ENCODE measurements at regions not wholly inside any gene's neighbourhood (a gene's known extent, or its start where the extent isn't known, plus 50 kb on each side); places are given as distances from the start of the nearest gene placed in this dataset.
A peak's percentile ranks its signal among the peaks of the same experiment; 100 is the strongest.

DNA sequence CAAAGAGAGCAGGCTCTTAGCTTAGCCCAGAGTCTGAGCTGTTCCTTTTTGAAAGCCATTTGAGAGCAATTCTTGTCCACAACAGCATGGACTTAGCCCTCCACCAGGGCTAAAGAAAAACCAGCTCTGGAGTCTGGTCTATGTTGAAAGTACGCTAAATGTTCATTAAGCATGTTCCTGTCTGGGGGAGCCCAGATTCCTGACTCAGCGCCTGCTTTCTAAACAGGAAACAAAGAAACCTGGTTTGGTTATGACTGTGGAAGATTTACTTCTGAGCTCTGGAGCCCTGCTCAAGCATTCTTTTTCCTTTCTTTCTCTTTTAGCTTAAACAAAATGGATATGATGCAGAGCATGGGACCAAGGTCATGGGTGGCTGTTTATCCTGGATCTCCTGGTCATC is 279.8 kb downstream of the RBM43 start:
- no peak for TF ChIP-seq TEAD4 (IDR thresholded peaks at IDR 0.05)
- TF ChIP-seq CREB1 (IDR thresholded peaks at IDR 0.05; ENCODE audit: low read depth): no peak
- TF ChIP-seq EP300 (IDR thresholded peaks at IDR 0.05; ENCODE audit: borderline replicate concordance): no peak
- no peak for TF ChIP-seq TCF12 (IDR thresholded peaks at IDR 0.05; ENCODE audit: low read depth)
- no peak for TF ChIP-seq TAF1 (IDR thresholded peaks at IDR 0.05; ENCODE audit: low read depth)
- TF ChIP-seq EGR1 (IDR thresholded peaks at IDR 0.05): no peak
- no peak for TF ChIP-seq FOXM1 (IDR thresholded peaks at IDR 0.05; ENCODE audit: borderline replicate concordance, low read depth)
- TF ChIP-seq, protein P1, sequence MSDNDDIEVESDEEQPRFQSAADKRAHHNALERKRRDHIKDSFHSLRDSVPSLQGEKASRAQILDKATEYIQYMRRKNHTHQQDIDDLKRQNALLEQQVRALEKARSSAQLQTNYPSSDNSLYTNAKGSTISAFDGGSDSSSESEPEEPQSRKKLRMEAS (IDR thresholded peaks at IDR 0.05): no peak
- TF ChIP-seq YY1 (IDR thresholded peaks at IDR 0.05; ENCODE audit: low read depth): no peak
- no peak for TF ChIP-seq RAD21 (IDR thresholded peaks at IDR 0.05; ENCODE audit: low read depth)
- no peak for TF ChIP-seq NFIC (IDR thresholded peaks at IDR 0.05)
- no peak for TF ChIP-seq CEBPB (IDR thresholded peaks at IDR 0.05)
- TF ChIP-seq, protein P2, sequence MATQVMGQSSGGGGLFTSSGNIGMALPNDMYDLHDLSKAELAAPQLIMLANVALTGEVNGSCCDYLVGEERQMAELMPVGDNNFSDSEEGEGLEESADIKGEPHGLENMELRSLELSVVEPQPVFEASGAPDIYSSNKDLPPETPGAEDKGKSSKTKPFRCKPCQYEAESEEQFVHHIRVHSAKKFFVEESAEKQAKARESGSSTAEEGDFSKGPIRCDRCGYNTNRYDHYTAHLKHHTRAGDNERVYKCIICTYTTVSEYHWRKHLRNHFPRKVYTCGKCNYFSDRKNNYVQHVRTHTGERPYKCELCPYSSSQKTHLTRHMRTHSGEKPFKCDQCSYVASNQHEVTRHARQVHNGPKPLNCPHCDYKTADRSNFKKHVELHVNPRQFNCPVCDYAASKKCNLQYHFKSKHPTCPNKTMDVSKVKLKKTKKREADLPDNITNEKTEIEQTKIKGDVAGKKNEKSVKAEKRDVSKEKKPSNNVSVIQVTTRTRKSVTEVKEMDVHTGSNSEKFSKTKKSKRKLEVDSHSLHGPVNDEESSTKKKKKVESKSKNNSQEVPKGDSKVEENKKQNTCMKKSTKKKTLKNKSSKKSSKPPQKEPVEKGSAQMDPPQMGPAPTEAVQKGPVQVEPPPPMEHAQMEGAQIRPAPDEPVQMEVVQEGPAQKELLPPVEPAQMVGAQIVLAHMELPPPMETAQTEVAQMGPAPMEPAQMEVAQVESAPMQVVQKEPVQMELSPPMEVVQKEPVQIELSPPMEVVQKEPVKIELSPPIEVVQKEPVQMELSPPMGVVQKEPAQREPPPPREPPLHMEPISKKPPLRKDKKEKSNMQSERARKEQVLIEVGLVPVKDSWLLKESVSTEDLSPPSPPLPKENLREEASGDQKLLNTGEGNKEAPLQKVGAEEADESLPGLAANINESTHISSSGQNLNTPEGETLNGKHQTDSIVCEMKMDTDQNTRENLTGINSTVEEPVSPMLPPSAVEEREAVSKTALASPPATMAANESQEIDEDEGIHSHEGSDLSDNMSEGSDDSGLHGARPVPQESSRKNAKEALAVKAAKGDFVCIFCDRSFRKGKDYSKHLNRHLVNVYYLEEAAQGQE (IDR thresholded peaks at IDR 0.05; ENCODE audit: low read depth): no peak
- TF ChIP-seq ZBTB7A (IDR thresholded peaks at IDR 0.05; ENCODE audit: low read depth): no peak
- TF ChIP-seq, protein P3, sequence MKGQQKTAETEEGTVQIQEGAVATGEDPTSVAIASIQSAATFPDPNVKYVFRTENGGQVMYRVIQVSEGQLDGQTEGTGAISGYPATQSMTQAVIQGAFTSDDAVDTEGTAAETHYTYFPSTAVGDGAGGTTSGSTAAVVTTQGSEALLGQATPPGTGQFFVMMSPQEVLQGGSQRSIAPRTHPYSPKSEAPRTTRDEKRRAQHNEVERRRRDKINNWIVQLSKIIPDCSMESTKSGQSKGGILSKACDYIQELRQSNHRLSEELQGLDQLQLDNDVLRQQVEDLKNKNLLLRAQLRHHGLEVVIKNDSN (IDR thresholded peaks at IDR 0.05): no peak

DNA sequence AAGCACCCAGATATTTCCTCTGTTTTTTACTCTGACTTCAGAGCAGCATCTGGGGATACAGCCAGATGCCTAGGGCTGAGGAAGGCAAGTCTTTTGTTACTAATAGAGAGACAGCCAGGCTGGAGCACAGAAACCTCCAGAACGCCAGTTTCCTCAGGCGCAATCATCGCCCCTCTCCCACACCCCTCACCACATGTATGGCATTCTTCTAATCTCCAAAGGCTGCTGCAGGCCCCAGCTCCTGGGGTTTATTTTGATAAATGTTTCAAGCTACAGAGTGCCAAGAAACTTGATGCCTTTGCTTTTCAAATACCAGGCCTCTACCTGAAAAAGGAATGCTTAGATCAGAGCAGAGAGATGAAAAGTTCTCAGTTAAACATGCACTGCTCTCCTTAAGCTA is 283.6 kb downstream of the RBM43 start:
- TF ChIP-seq TEAD4 (IDR thresholded peaks at IDR 0.05): peak; percentile 39; the same call in 1 of the 2 replicates
- 0 out of 2 replicates have a peak, but pooled peaks have one; percentile 25 for TF ChIP-seq NFIC (IDR thresholded peaks at IDR 0.05)
- TF ChIP-seq TAF1 (IDR thresholded peaks at IDR 0.05; ENCODE audit: low read depth): no peak
- no peak for TF ChIP-seq ZBTB7A (IDR thresholded peaks at IDR 0.05; ENCODE audit: low read depth)
- TF ChIP-seq, protein P1 (IDR thresholded peaks at IDR 0.05): no peak
- TF ChIP-seq EGR1 (IDR thresholded peaks at IDR 0.05): no peak
- no peak for TF ChIP-seq FOXM1 (IDR thresholded peaks at IDR 0.05; ENCODE audit: borderline replicate concordance, low read depth)
- TF ChIP-seq EP300 (IDR thresholded peaks at IDR 0.05; ENCODE audit: borderline replicate concordance): peak; percentile 36; the same call in 1 of the 2 replicates

DNA sequence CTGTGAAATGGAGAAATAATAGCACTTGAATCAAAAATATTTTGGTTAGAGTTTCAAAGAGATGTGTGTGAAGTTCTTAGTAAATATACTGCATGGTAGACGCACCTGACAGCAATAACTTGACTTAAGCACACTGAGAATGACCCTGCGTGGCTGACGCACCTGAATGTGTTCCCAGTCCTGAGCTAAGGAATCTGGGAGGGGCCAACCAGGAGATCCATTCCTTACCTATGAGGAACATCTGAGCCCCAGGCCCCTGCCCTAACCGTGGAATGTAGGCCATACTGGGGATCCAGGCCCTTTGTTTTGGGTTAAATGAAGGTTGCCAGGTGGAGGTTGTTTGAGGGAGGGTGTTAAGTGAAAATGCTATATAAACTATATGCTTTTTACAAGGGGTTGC is 284.4 kb downstream of the RBM43 start:
- TF ChIP-seq TCF12 (IDR thresholded peaks at IDR 0.05; ENCODE audit: low read depth): no peak
- no peak for TF ChIP-seq CEBPB (IDR thresholded peaks at IDR 0.05)
- TF ChIP-seq RAD21 (IDR thresholded peaks at IDR 0.05; ENCODE audit: low read depth): no peak
- TF ChIP-seq FOXM1 (IDR thresholded peaks at IDR 0.05; ENCODE audit: borderline replicate concordance, low read depth): no peak
- TF ChIP-seq CREB1 (IDR thresholded peaks at IDR 0.05; ENCODE audit: low read depth): no peak
- TF ChIP-seq, protein P1 (IDR thresholded peaks at IDR 0.05): no peak

DNA sequence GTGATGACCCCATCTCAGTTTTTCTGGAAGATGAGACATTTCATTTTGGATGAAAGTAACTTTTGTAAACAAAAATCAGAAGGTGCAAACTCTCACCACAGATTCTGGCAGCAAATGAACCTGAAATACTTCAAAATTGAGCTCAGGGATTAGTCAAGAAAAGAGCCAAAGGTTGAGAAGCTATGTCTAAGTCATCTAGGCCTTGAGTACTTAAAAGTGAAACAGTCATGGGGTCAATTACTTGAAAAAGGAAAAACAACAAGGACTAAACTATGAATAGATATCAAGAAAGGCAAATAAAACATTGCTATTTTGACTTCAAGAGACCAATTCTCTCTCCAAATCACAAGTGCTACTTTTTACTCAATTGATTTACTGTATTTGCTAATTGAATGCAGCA is 285.1 kb downstream of the RBM43 start:
- TF ChIP-seq NFIC (IDR thresholded peaks at IDR 0.05): no peak
- no peak for TF ChIP-seq RAD21 (IDR thresholded peaks at IDR 0.05; ENCODE audit: low read depth)
- no peak for TF ChIP-seq CREB1 (IDR thresholded peaks at IDR 0.05; ENCODE audit: low read depth)
- TF ChIP-seq, protein P3 (IDR thresholded peaks at IDR 0.05): no peak

DNA sequence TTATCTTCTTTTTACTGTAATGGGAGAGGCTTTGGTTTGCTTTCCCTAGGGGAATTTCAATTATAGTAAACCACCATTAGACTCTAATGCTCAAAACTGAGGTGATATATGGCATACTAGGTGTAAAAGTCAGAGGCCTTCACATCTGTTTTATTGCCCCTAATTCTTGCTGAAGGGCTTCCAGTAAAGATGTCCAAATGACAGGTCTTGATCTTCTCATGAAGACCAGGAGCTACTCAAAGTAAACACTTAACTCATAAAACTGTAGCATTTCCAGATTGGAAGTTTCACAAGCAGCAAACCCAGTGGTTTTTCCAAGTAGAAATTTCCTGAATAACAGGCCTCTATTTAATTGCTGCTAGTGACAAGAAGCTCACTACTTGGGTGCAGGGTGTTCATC is 286.8 kb downstream of the RBM43 start:
- TF ChIP-seq, protein P1 (IDR thresholded peaks at IDR 0.05): no peak
- TF ChIP-seq, protein P2 (IDR thresholded peaks at IDR 0.05; ENCODE audit: low read depth): no peak
- no peak for TF ChIP-seq EP300 (IDR thresholded peaks at IDR 0.05; ENCODE audit: borderline replicate concordance)
- TF ChIP-seq, protein P3 (IDR thresholded peaks at IDR 0.05): no peak
- TF ChIP-seq YY1 (IDR thresholded peaks at IDR 0.05; ENCODE audit: low read depth): no peak
- TF ChIP-seq TEAD4 (IDR thresholded peaks at IDR 0.05): no peak

DNA sequence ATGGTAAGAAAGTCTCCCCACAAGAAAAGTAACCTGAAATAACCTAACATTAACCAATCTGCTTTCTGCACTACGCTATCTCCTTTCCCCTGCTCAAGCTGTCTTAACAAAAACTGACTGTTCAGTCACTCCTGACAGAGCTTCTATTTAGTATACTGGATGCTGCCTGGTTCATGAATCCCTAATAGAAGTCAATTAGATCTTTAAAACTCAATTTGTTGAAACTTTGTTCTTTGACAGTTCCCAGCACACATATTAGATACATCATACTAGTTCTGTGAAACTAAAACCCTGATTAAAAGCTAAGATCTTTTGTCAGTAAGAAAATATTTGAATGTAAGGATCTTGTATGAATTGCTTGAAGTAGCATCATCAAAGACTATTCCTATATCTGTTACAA is 287.4 kb downstream of the RBM43 start:
- TF ChIP-seq, protein P3 (IDR thresholded peaks at IDR 0.05): no peak
- no peak for TF ChIP-seq YY1 (IDR thresholded peaks at IDR 0.05; ENCODE audit: low read depth)
- TF ChIP-seq, protein P1 (IDR thresholded peaks at IDR 0.05): no peak
- no peak for TF ChIP-seq CREB1 (IDR thresholded peaks at IDR 0.05; ENCODE audit: low read depth)
- TF ChIP-seq CEBPB (IDR thresholded peaks at IDR 0.05): no peak
- TF ChIP-seq NFIC (IDR thresholded peaks at IDR 0.05): no peak
- TF ChIP-seq TAF1 (IDR thresholded peaks at IDR 0.05; ENCODE audit: low read depth): no peak
- TF ChIP-seq, protein P2 (IDR thresholded peaks at IDR 0.05; ENCODE audit: low read depth): no peak
- no peak for TF ChIP-seq EP300 (IDR thresholded peaks at IDR 0.05; ENCODE audit: borderline replicate concordance)
- no peak for TF ChIP-seq EGR1 (IDR thresholded peaks at IDR 0.05)
- TF ChIP-seq FOXM1 (IDR thresholded peaks at IDR 0.05; ENCODE audit: borderline replicate concordance, low read depth): no peak
- TF ChIP-seq TCF12 (IDR thresholded peaks at IDR 0.05; ENCODE audit: low read depth): no peak
- TF ChIP-seq TEAD4 (IDR thresholded peaks at IDR 0.05): no peak
- TF ChIP-seq ZBTB7A (IDR thresholded peaks at IDR 0.05; ENCODE audit: low read depth): no peak
- TF ChIP-seq RAD21 (IDR thresholded peaks at IDR 0.05; ENCODE audit: low read depth): no peak
